GM19035 (cell line): ENCODE measurements at regions not wholly inside any gene's neighbourhood (a gene's known extent, or its start where the extent isn't known, plus 50 kb on each side); places are given as distances from the start of the nearest gene placed in this dataset.
"Not testable (repeated sequence)": the region's sequence is repeated elsewhere in the genome, so short reads cannot be mapped to it uniquely, and the experiment has no call there.

Experiments
- ATAC-seq: cut with Tn5 transposase; IDR thresholded peaks from one replicate; pipeline ENCODE4 v1.9.1; 2021; ENCODE audit not compliant: unreplicated experiment

DNA sequence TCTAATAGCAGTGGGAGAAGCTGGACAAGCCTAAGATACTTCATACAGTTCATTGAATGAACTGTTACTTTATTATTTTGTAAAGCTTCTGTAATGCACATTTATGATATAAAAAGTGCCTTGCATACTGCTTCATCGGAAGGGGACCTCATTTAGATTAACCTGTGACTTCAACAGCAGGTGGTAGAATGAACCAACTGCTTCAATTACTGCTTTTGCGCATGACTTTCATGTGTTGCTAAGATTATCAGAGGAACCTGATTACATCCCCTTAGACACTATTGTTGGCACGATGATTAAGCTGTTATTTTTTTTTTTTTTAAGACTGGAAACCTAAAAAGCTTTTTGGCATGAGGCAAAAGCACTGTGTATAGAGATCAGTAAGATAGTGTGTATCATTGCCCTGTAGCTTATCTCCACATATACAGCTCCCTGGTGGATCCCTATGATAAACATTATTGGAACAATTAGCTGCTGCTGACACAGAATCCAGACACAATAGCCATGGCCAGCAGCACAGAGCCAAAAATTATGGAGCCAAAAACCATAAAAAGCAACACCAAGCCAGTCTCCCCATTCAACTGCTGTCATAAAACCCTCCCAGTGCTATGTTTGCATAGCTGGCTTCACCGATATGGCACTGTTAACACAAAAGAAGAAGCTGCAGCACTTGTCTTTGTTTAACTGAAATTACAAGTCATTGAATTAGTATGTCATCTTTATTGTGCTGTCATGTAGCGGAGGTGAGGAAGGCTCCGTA is 731.6 kb upstream of the MMS22L start:
- ATAC-seq: no peak

DNA sequence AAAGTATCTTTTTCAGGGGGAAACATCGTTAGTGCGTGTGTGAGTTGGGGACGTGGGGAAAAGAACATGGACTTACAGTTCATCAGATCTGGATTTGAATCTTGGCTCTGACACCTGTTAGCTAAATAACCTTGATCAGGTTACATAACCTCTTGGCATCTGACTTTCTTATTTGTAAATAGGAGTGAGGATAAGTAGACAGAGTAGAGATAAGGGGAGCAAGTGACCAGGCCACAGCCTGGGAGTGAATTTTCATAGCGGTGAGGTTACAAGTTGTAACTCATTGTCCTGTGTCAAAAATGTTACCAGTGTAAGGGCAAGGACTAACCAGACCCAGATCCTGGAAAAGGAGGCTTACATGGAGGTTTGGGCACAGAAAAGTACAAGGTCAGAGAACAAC is 733.5 kb upstream of the MMS22L start:
- no peak for ATAC-seq

- ATAC-seq: no peak
Observed at GRCh38 chr6:98020222-98020621, 737.2 kb upstream of the MMS22L start.

GRCh38 chr6:98024359-98024758 is 741.3 kb upstream of the MMS22L start:
- no peak for ATAC-seq

GRCh38 chr6:98027898-98028297 is 744.9 kb upstream of the MMS22L start:
- ATAC-seq: no peak

DNA sequence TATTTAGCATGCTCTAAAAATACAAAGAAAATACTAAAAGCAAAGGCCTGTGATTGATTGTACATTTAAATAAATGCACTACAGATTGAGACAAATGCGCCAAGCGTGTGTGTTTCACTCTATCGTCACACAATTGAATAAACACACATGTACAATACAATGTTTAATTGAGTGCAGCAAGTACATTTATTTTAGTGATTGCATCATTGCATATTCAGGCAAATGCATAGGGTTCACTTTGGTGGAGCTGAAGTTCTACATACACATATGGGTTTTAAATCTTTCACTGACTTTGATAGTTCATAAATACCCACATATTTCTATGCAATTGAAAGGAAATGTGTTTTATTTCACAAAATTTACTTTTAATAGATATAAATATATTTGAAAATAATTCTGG is 750.6 kb upstream of the MMS22L start:
- ATAC-seq: no peak

- ATAC-seq: no peak
Observed at GRCh38 chr6:98036344-98036923, 753.4 kb upstream of the MMS22L start.

DNA sequence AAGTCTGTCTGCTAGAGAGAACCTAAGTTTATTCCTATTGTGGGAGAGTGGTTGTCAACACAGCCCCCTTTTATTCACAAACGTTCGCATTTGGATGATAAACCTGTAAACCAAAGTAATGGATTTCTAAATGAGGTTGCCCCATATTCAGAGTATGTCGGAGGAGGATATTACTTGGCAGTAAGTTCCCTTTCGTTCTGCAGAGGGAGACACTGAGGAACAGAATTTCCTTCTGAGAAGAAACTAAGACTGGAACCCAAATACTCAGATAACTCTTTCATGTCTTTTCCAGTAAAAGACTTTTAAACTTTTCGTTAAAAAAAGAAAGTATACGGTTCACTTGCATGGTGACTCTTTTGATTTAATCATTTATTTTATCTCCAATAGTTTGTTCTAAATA is 754.6 kb upstream of the MMS22L start:
- no peak for ATAC-seq

- no peak for ATAC-seq
Observed at GRCh38 chr6:98039443-98039842, 756.4 kb upstream of the MMS22L start.

DNA sequence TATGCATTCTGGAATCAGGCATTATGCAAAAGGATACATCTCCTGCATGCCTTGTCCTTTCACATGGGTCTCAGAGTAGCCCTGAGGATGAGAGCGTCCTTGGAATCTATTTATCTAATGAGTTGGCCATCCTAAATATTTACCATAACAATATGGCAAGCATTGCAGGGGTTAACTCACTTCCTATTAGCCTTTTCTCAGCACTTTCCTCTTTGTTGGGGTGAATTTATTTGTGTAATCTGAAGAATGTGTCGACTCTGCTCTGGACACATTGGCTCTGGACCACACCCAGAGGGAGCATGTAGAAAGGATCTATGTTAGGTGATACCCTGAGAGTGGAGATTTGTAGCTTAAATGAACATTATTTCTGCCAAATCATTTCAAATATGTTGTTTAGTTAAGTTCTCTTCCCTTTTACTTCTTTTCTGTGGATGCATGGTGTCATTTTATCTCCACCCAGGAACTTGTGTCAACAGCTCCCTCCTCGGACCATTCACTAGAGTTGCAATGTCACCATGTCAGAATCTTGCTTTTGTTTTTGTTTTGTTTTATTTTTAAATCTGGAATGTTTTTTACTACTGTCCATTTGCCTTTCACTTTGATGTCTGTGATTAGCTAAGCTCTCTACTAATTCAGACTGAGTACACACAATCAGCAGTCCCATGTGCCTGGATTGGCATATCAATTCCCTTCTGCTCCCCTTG is 757.0 kb upstream of the MMS22L start:
- no peak for ATAC-seq

- ATAC-seq: no peak
Observed at GRCh38 chr6:98041056-98041455, 758.0 kb upstream of the MMS22L start.

- no peak for ATAC-seq
Observed at GRCh38 chr6:98041921-98042320, 758.9 kb upstream of the MMS22L start.

- ATAC-seq: no peak
Observed at GRCh38 chr6:98044151-98044561, 761.1 kb upstream of the MMS22L start.

DNA sequence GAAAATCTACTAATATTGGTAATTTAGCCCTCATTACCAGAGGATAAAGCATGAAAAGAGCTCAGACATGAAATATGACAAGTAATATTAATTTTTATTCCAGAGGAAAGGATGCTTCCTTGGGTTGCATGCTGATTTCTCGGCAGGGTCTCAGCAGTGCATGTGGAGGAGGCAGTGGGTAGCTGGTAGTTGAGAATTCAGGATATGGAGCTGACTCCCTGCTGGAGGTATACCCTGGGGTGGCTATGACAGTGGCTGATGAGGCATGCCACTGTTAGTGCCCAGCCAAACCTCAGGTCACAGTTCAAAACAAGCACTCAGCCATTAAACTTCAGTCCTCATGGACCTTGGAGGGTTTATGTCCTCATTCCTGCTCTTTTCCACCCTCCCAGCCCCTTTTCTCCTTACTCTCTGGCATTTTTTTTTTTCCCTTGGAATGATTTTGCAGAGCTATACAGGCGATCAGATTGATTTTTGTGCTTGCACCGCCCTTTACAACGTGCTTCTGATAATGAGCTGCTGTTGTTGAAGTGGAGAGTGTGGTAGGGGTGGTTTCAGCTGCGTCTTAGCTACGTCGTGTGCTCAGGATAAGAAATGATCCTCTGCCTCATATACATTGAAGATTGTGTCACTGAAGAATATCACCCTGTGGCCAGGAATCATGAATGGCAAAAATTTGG is 761.9 kb upstream of the MMS22L start:
- no peak for ATAC-seq

- no peak for ATAC-seq
Observed at GRCh38 chr6:98047164-98047563, 764.1 kb upstream of the MMS22L start.

GRCh38 chr6:98047871-98048270 is 764.9 kb upstream of the MMS22L start:
- ATAC-seq: no peak

DNA sequence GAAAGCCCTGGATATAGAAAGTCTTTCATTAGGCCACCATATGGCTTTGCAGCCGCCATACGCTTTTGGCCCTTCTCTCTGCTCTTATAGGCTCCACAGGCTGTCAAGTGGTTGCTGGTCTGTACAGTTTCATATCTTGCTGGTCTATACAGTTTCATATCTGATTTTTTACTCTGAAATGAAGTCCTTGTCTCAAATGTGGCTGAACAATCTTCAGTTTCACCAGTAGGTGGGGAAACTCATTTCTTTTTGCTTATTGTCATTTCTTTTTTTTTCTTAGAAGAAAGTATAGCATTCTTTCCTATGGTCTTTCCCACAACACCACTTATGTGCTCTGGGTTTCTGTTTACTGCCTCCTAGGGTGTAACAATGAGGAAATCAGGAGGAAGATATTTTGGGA is 771.4 kb upstream of the MMS22L start:
- no peak for ATAC-seq

GRCh38 chr6:98056955-98057354 is 773.9 kb upstream of the MMS22L start:
- no peak for ATAC-seq

- no peak for ATAC-seq
Observed at GRCh38 chr6:98067375-98067774, 767.0 kb upstream of the POU3F2 start.

- ATAC-seq: not testable (repeated sequence)
Observed at GRCh38 chr6:98088537-98088936, 745.8 kb upstream of the POU3F2 start.

GRCh38 chr6:98092331-98092730 is 742.0 kb upstream of the POU3F2 start:
- ATAC-seq: no peak

GRCh38 chr6:98094696-98095095 is 739.7 kb upstream of the POU3F2 start:
- ATAC-seq: no peak
